Activated naive CD4-positive, alpha-beta T cell treated with anti-CD3 and anti-CD28 coated beads for 36 hours (primary cell): ENCODE measurements at regions not wholly inside any gene's neighbourhood (a gene's known extent, or its start where the extent isn't known, plus 50 kb on each side); places are given as distances from the start of the nearest gene placed in this dataset.

Experiments
- CTCF ChIA-PET: fragments of 350-600 bp; sonication (Branson Sonifier 250); formaldehyde crosslinking; loops from one replicate; lab custom pipeline; 2021; ENCODE audit warnings: antibody characterized with exemption; lab: Charles Lee
- DNase-seq: peaks from one replicate; pipeline ENCODE4 v3.0.0-alpha.2; 2020
- H3K27ac Mint-ChIP-seq: one replicate; pipeline ENCODE4 v1.8.0; 2021; ENCODE audit warnings: mild to moderate bottlenecking, mixed read lengths
- H3K27me3 Mint-ChIP-seq: one replicate; pipeline ENCODE4 v1.8.0; 2021; ENCODE audit warnings: low read depth, mixed read lengths
- H3K36me3 Mint-ChIP-seq: one replicate; pipeline ENCODE4 v1.8.0; 2021; ENCODE audit warnings: low read depth, mixed read lengths
- H3K4me1 Mint-ChIP-seq: one replicate; pipeline ENCODE4 v1.8.0; 2021; ENCODE audit warnings: low read depth, mixed read lengths
- H3K4me3 Mint-ChIP-seq: one replicate; pipeline ENCODE4 v1.8.0; 2021; ENCODE audit warnings: mild to moderate bottlenecking, moderate library complexity, mixed read lengths
- H3K9me3 Mint-ChIP-seq: one replicate; pipeline ENCODE4 v1.8.0; 2021; ENCODE audit warnings: mixed read lengths
- intact Hi-C: fragments of 100-400 bp; cut with micrococcal nuclease; formaldehyde crosslinking; loops from one replicate; pipeline ENCODE4 v1.15.1; 2023

- no peak overlapping the region for H3K27ac Mint-ChIP-seq
- H3K9me3 Mint-ChIP-seq, result peaks cover 1% of the 10 kb centered on the region
- no peaks in the 10 kb centered on the region for H3K36me3 Mint-ChIP-seq
- no peak for DNase-seq
- no peak overlapping the region for H3K4me3 Mint-ChIP-seq
- no peaks in the 10 kb centered on the region for H3K4me1 Mint-ChIP-seq
- intact Hi-C loops, result no loop called here
- H3K27me3 Mint-ChIP-seq, result no peaks in the 10 kb centered on the region
- CTCF ChIA-PET, result no interaction called here
These were observed 463.7 kb upstream of the NBEA start for GRCh38 chr13:34478376-34478775.

- no peaks in the 10 kb centered on the region for H3K27me3 Mint-ChIP-seq
- no peak overlapping the region for H3K4me3 Mint-ChIP-seq
- intact Hi-C loops, result no loop called here
- H3K36me3 Mint-ChIP-seq, result no peaks in the 10 kb centered on the region
- CTCF ChIA-PET, result no interaction called here
- peaks cover 3% of the 10 kb centered on the region for H3K9me3 Mint-ChIP-seq
- no peak for DNase-seq
- no peaks in the 10 kb centered on the region for H3K4me1 Mint-ChIP-seq
- no peak overlapping the region for H3K27ac Mint-ChIP-seq
These were observed 440.1 kb upstream of the NBEA start for GRCh38 chr13:34502011-34502410.

GRCh38 chr13:34502621-34503020 lies 439.4 kb upstream of the NBEA start:
- H3K4me3 Mint-ChIP-seq, result no peak overlapping the region
- H3K27me3 Mint-ChIP-seq, result no peaks in the 10 kb centered on the region
- intact Hi-C loops, result no loop called here
- peaks cover 3% of the 10 kb centered on the region for H3K9me3 Mint-ChIP-seq
- no peak overlapping the region for H3K27ac Mint-ChIP-seq
- no peaks in the 10 kb centered on the region for H3K36me3 Mint-ChIP-seq
- CTCF ChIA-PET, result interaction anchor here (0.5 kb wide), 1 partner anchor 667 kb away, joined by 3 read pairs; no protein-coding TSS in a partner anchor
- H3K4me1 Mint-ChIP-seq, result no peaks in the 10 kb centered on the region
- no peak for DNase-seq

GRCh38 chr13:34506796-34507195 lies 435.3 kb upstream of the NBEA start:
- CTCF ChIA-PET, result no interaction called here
- Mint-ChIP-seq H3K9me3 (peaks cover 4% of the 10 kb centered on the region), H3K27ac (no peak overlapping the region), H3K27me3 (no peaks in the 10 kb centered on the region), H3K4me1 (no peaks in the 10 kb centered on the region), H3K4me3 (no peak overlapping the region), H3K36me3 (no peaks in the 10 kb centered on the region)
- intact Hi-C loops, result no loop called here
- no peak for DNase-seq

GRCh38 chr13:34507630-34508029 lies 434.4 kb upstream of the NBEA start:
- no peaks in the 10 kb centered on the region for H3K4me1 Mint-ChIP-seq
- no peak overlapping the region for H3K27ac Mint-ChIP-seq
- H3K36me3 Mint-ChIP-seq, result no peaks in the 10 kb centered on the region
- DNase-seq, result no peak
- H3K4me3 Mint-ChIP-seq, result no peak overlapping the region
- no peaks in the 10 kb centered on the region for H3K27me3 Mint-ChIP-seq
- H3K9me3 Mint-ChIP-seq, result peaks cover 4% of the 10 kb centered on the region
- CTCF ChIA-PET, result no interaction called here
- intact Hi-C loops, result no loop called here

GRCh38 chr13:34512817-34513216 lies 429.3 kb upstream of the NBEA start:
- CTCF ChIA-PET, result no interaction called here
- Mint-ChIP-seq H3K4me1 (no peaks in the 10 kb centered on the region), H3K27ac (no peak overlapping the region), H3K4me3 (no peak overlapping the region), H3K36me3 (no peaks in the 10 kb centered on the region), H3K27me3 (no peaks in the 10 kb centered on the region), H3K9me3 (peaks cover 6% of the 10 kb centered on the region)
- intact Hi-C loops, result no loop called here
- no peak for DNase-seq

GRCh38 chr13:34513526-34513925 lies 428.5 kb upstream of the NBEA start:
- Mint-ChIP-seq H3K27me3 (no peaks in the 10 kb centered on the region), H3K27ac (no peak overlapping the region), H3K36me3 (no peaks in the 10 kb centered on the region), H3K4me3 (no peak overlapping the region), H3K4me1 (no peaks in the 10 kb centered on the region), H3K9me3 (peaks cover 5% of the 10 kb centered on the region)
- CTCF ChIA-PET, result no interaction called here
- no peak for DNase-seq
- intact Hi-C loops, result no loop called here

- CTCF ChIA-PET, result no interaction called here
- Mint-ChIP-seq H3K36me3 (no peaks in the 10 kb centered on the region), H3K4me3 (no peak overlapping the region), H3K4me1 (no peaks in the 10 kb centered on the region), H3K9me3 (peaks cover 4% of the 10 kb centered on the region), H3K27ac (no peak overlapping the region), H3K27me3 (peaks cover 2% of the 10 kb centered on the region)
- no peak for DNase-seq
- intact Hi-C loops, result no loop called here
These were observed 426.9 kb upstream of the NBEA start for GRCh38 chr13:34515201-34515600.

- intact Hi-C loops, result no loop called here
- Mint-ChIP-seq H3K4me1 (no peaks in the 10 kb centered on the region), H3K4me3 (no peak overlapping the region), H3K27ac (no peak overlapping the region), H3K36me3 (no peaks in the 10 kb centered on the region), H3K27me3 (peaks cover 2% of the 10 kb centered on the region), H3K9me3 (peaks cover 2% of the 10 kb centered on the region)
- no peak for DNase-seq
- CTCF ChIA-PET, result no interaction called here
These were observed 420.9 kb upstream of the NBEA start for GRCh38 chr13:34521171-34521570.

- intact Hi-C loops, result no loop called here
- CTCF ChIA-PET, result no interaction called here
- no peak overlapping the region for H3K4me3 Mint-ChIP-seq
- no peaks in the 10 kb centered on the region for H3K9me3 Mint-ChIP-seq
- H3K27ac Mint-ChIP-seq, result no peak overlapping the region
- H3K4me1 Mint-ChIP-seq, result no peaks in the 10 kb centered on the region
- no peak for DNase-seq
- no peaks in the 10 kb centered on the region for H3K36me3 Mint-ChIP-seq
- peaks cover 2% of the 10 kb centered on the region for H3K27me3 Mint-ChIP-seq
These were observed 419.3 kb upstream of the NBEA start for GRCh38 chr13:34522808-34523207.

GRCh38 chr13:34523406-34523805 lies 418.7 kb upstream of the NBEA start:
- no peaks in the 10 kb centered on the region for H3K36me3 Mint-ChIP-seq
- CTCF ChIA-PET, result interaction anchor here (0.6 kb wide), 1 partner anchor 1543 kb away, joined by 3 read pairs; no protein-coding TSS in a partner anchor
- no peaks in the 10 kb centered on the region for H3K9me3 Mint-ChIP-seq
- no peak overlapping the region for H3K4me3 Mint-ChIP-seq
- no peak for DNase-seq
- intact Hi-C loops, result no loop called here
- no peaks in the 10 kb centered on the region for H3K4me1 Mint-ChIP-seq
- H3K27ac Mint-ChIP-seq, result no peak overlapping the region
- peaks cover 2% of the 10 kb centered on the region for H3K27me3 Mint-ChIP-seq

GRCh38 chr13:34533941-34534340 lies 408.1 kb upstream of the NBEA start:
- no peak overlapping the region for H3K4me3 Mint-ChIP-seq
- intact Hi-C loops, result no loop called here

GRCh38 chr13:34542321-34542720 lies 399.7 kb upstream of the NBEA start:
- intact Hi-C loops, result no loop called here
- Mint-ChIP-seq H3K27me3 (peaks cover 6% of the 10 kb centered on the region), H3K27ac (no peak overlapping the region), H3K4me3 (no peak overlapping the region), H3K4me1 (no peaks in the 10 kb centered on the region), H3K36me3 (no peaks in the 10 kb centered on the region), H3K9me3 (no peaks in the 10 kb centered on the region)
- no peak for DNase-seq
- CTCF ChIA-PET, result no interaction called here

More at GRCh38 chr13:34533941-34534340, 408.1 kb upstream of the NBEA start:
- Mint-ChIP-seq H3K27me3 (no peaks in the 10 kb centered on the region), H3K9me3 (peaks cover 10% of the 10 kb centered on the region), H3K27ac (no peak overlapping the region), H3K36me3 (no peaks in the 10 kb centered on the region), H3K4me1 (no peaks in the 10 kb centered on the region)
- no peak for DNase-seq
- CTCF ChIA-PET, result no interaction called here

GRCh38 chr13:34543836-34544235 lies 398.2 kb upstream of the NBEA start:
- peaks cover 6% of the 10 kb centered on the region for H3K27me3 Mint-ChIP-seq
- no peaks in the 10 kb centered on the region for H3K9me3 Mint-ChIP-seq
- H3K36me3 Mint-ChIP-seq, result no peaks in the 10 kb centered on the region
- CTCF ChIA-PET, result no interaction called here
- intact Hi-C loops, result no loop called here
- H3K27ac Mint-ChIP-seq, result no peak overlapping the region
- no peak overlapping the region for H3K4me3 Mint-ChIP-seq
- H3K4me1 Mint-ChIP-seq, result no peaks in the 10 kb centered on the region
- no peak for DNase-seq
